Panc1 (cell line): ENCODE measurements at regions not wholly inside any gene's neighbourhood (a gene's known extent, or its start where the extent isn't known, plus 50 kb on each side); places are given as distances from the start of the nearest gene placed in this dataset.

Experiments
- ATAC-seq: fragments of 200-7000 bp; cut with Tn5 transposase; 2 replicates; pipeline ENCODE4 v1.9.1; 2020; ENCODE audit warnings: mild to moderate bottlenecking, moderate library complexity
- BruUV-seq: library from RNA; stranded (reverse); fragments of 400-500 nt; replicated peaks from 2 replicates; lab custom pipeline; 2021; lab: Mats Ljungman, UMichigan
- CTCF ChIA-PET: fragments of 300-600 bp; sonication (Branson Sonifier 250); formaldehyde crosslinking; loops from one replicate; lab custom pipeline; 2022; ENCODE audit warnings: antibody characterized with exemption; lab: Charles Lee
- POLR2A ChIA-PET: fragments of 300-600 bp; sonication (Branson Sonifier 250); formaldehyde crosslinking; loops from one replicate; lab custom pipeline; 2022; ENCODE audit warnings: antibody characterized with exemption; lab: Charles Lee
- DNase-seq: peaks from one replicate; pipeline ENCODE4 v3.0.0-alpha.2; 2010; ENCODE audit warnings: low read depth, low spot score
- H3K27ac ChIP-seq: 2 replicates; pipeline ENCODE4 v1.5.1; 2011; ENCODE audit warnings: mild to moderate bottlenecking, low read length, inconsistent platforms
- H3K27me3 ChIP-seq: fragments of 200-500 bp; sonication (Bioruptor generic); 2 replicates; pipeline ENCODE4 v1.6.0; 2014; ENCODE audit warnings: low read length, inconsistent platforms; ENCODE audit not compliant: control insufficient read depth, insufficient read depth
- H3K36me3 ChIP-seq: fragments of 200-500 bp; sonication (Bioruptor generic); 2 replicates; pipeline ENCODE4 v1.5.1; 2014; ENCODE audit warnings: inconsistent platforms, mild to moderate bottlenecking, low read length, moderate library complexity; ENCODE audit not compliant: control insufficient read depth, insufficient read depth
- H3K4me1 ChIP-seq: 2 replicates; pipeline ENCODE4 v1.5.1; 2011; ENCODE audit warnings: inconsistent platforms, mild to moderate bottlenecking, low read length, moderate library complexity; ENCODE audit not compliant: control insufficient read depth, insufficient read depth
- H3K4me3 ChIP-seq, 2 experiments: 2 replicates each; pipeline ENCODE4 v1.5.1; 2011 to 2012; ENCODE audit warnings: low read depth in 2 of 2, low read length in 2 of 2, mild to moderate bottlenecking in 2 of 2, inconsistent platforms in 1 of 2, moderate library complexity in 1 of 2
- H3K9me3 ChIP-seq: fragments of 200-500 bp; sonication (Bioruptor generic); 2 replicates; pipeline ENCODE4 v1.5.1; 2014; ENCODE audit warnings: low read depth, mild to moderate bottlenecking, inconsistent platforms, low read length, moderate library complexity; ENCODE audit not compliant: control insufficient read depth, insufficient read depth
- CTCF ChIP-seq: fragments of 450-650 bp; IDR thresholded peaks from 2 replicates; pipeline ENCODE4 v1.5.1; 2017; ENCODE audit warnings: mild to moderate bottlenecking
- POLR2AphosphoS5 ChIP-seq: IDR thresholded peaks from 2 replicates; pipeline ENCODE4 v1.6.1; 2012; ENCODE audit warnings: mild to moderate bottlenecking, low read depth, low read length, moderate library complexity
- REST ChIP-seq, 2 experiments: IDR thresholded peaks; 2 replicates each; pipeline ENCODE4 v1.6.1; 2011 to 2012; ENCODE audit warnings: low read depth in 2 of 2, control low read depth in 1 of 2, low read length in 1 of 2, mild to moderate bottlenecking in 1 of 2, moderate library complexity in 1 of 2; ENCODE audit not compliant: insufficient read depth in 1 of 2
- SIN3A ChIP-seq: IDR thresholded peaks from 2 replicates; pipeline ENCODE4 v1.6.1; 2012; ENCODE audit warnings: low read depth, mild to moderate bottlenecking, low read length, moderate library complexity, borderline replicate concordance; ENCODE audit not compliant: insufficient read depth
- TCF7L2 ChIP-seq: IDR thresholded peaks from 2 replicates; pipeline ENCODE4 v1.6.1; 2011; ENCODE audit warnings: mild to moderate bottlenecking, low read depth, low read length, inconsistent platforms
- in situ Hi-C: cut with HindIII; loops from 2 replicates; pipeline ENCODE4 v1.10.0; 2016; ENCODE audit warnings: low sequenced_read_pairs, low pct_unique_long_range_greater_than_20kb
- intact Hi-C: fragments of 100-400 bp; cut with micrococcal nuclease; formaldehyde crosslinking; loops from one replicate; pipeline ENCODE4 v1.10.0; 2022; ENCODE audit not compliant: unreplicated experiment

GRCh38 chr4:4789462-4789861, 70.0 kb upstream of the MSX1 start:
- ATAC-seq = no peak
- Histone ChIP-seq H3K27ac (no peak overlapping the region), H3K4me3 (no peak overlapping the region), H3K4me1 (no peaks in the 10 kb centered on the region), H3K36me3 (no peaks in the 10 kb centered on the region), H3K9me3 (no peaks in the 10 kb centered on the region), H3K27me3 (peaks cover 2% of the 10 kb centered on the region; the same call in 1 of the 2 replicates)
- POLR2A ChIA-PET = no interaction called here
- in situ Hi-C loops = no loop called here
- TF ChIP-seq CTCF (no peak), REST (IDR thresholded peaks at IDR 0.05; ENCODE audit: insufficient read depth in 1 of 2, low read depth in 2 of 2, low read length in 1 of 2) (no peak), TCF7L2 (no peak), SIN3A (no peak), POLR2AphosphoS5 (no peak)
- BruUV-seq = no TSS peak
- no peak for DNase-seq
- intact Hi-C loops = no loop called here
- CTCF ChIA-PET = no interaction called here

- ChIA-PET CTCF (no interaction called here), POLR2A (no interaction called here)
- H3K4me1 ChIP-seq = no peaks in the 10 kb centered on the region
- no TSS peak for BruUV-seq
- no peaks in the 10 kb centered on the region for H3K9me3 ChIP-seq
- H3K36me3 ChIP-seq = no peaks in the 10 kb centered on the region
- in situ Hi-C loops = no loop called here
- DNase-seq (no peak), ATAC-seq (no peak)
- no peak for TF ChIP-seq SIN3A
- no peak for TF ChIP-seq CTCF
- no peak for TF ChIP-seq REST (IDR thresholded peaks at IDR 0.05; ENCODE audit: insufficient read depth in 1 of 2, low read depth in 2 of 2, low read length in 1 of 2)
- TF ChIP-seq TCF7L2 = no peak
- no peak for TF ChIP-seq POLR2AphosphoS5
- intact Hi-C loops = no loop called here
- H3K27ac ChIP-seq = no peak overlapping the region
- H3K27me3 ChIP-seq = peaks cover 2% of the 10 kb centered on the region; the same call in 1 of the 2 replicates
- H3K4me3 ChIP-seq = no peak overlapping the region
Measured at GRCh38 chr4:4788573-4788972, 70.9 kb upstream of the MSX1 start.
